HEK293 (cell line): ENCODE measurements at regions not wholly inside any gene's neighbourhood (a gene's known extent, or its start where the extent isn't known, plus 50 kb on each side); places are given as distances from the start of the nearest gene placed in this dataset.
"Not testable (repeated sequence)": the region's sequence is repeated elsewhere in the genome, so short reads cannot be mapped to it uniquely, and the experiment has no call there.

Experiments
- CTCF ChIA-PET: fragments of 350-600 bp; formaldehyde crosslinking; extraction: SDS; loops from one replicate; lab custom pipeline; 2021; ENCODE audit warnings: antibody characterized with exemption; lab: Yijun Ruan, JAX
- POLR2A ChIA-PET: fragments of 300-600 bp; formaldehyde crosslinking; extraction: SDS; loops from one replicate; lab custom pipeline; 2020; ENCODE audit warnings: antibody characterized with exemption, inconsistent platforms; lab: Yijun Ruan, JAX
- H3K27ac ChIP-seq: fragments of 200-500 bp; sonication (Bioruptor generic); 2 replicates; pipeline ENCODE4 v1.5.1; 2014; ENCODE audit warnings: low read depth, low read length, control low read depth, inconsistent platforms; ENCODE audit errors: extremely low read depth
- H3K36me3 ChIP-seq, 2 experiments: fragments of 200-500 bp in 1 of 2; sonication (Bioruptor generic) in 1 of 2; 1 replicate in 1 of 2; 2 replicates in 1 of 2; pipeline ENCODE4 v1.5.1; 2014 to 2017; ENCODE audit warnings: inconsistent platforms in 2 of 2, low read length in 2 of 2; ENCODE audit not compliant: control insufficient read depth in 2 of 2, insufficient read depth in 1 of 2
- H3K4me1 ChIP-seq: fragments of 200-500 bp; sonication (Bioruptor generic); 2 replicates; pipeline ENCODE4 v1.5.1; 2014; ENCODE audit warnings: mild to moderate bottlenecking, low read length, inconsistent platforms; ENCODE audit not compliant: control insufficient read depth, insufficient read depth
- H3K4me3 ChIP-seq: 2 replicates; pipeline ENCODE4 v1.5.1; 2011; ENCODE audit warnings: low read depth, mild to moderate bottlenecking, control low read depth, low read length, moderate library complexity
- H3K9me3 ChIP-seq: fragments of 200-500 bp; sonication (Bioruptor generic); 2 replicates; pipeline ENCODE4 v1.5.1; 2014; ENCODE audit warnings: low read depth, low read length, inconsistent platforms; ENCODE audit not compliant: control insufficient read depth, insufficient read depth
- SP3 ChIP-seq: fragments of 450-650 bp; formaldehyde crosslinking; IDR thresholded peaks from 2 replicates; pipeline ENCODE4 v1.5.1; 2016; ENCODE audit warnings: missing biosample characterization, missing genetic modification characterization
- TRIM28 ChIP-seq: IDR thresholded peaks from 2 replicates; pipeline ENCODE4 v1.6.1; 2011; ENCODE audit warnings: low read length, control low read depth, borderline replicate concordance
- ZNF157 ChIP-seq: fragments of 450-650 bp; formaldehyde crosslinking; IDR thresholded peaks from 2 replicates; pipeline ENCODE4 v1.5.1; 2016; ENCODE audit warnings: missing biosample characterization, missing genetic modification characterization
- ZNF266 ChIP-seq: fragments of 450-650 bp; formaldehyde crosslinking; IDR thresholded peaks from 2 replicates; pipeline ENCODE4 v1.5.1; 2016; ENCODE audit warnings: missing biosample characterization, missing genetic modification characterization, low read depth
- ZNF521 ChIP-seq: fragments of 450-650 bp; formaldehyde crosslinking; IDR thresholded peaks from 2 replicates; pipeline ENCODE4 v1.5.1; 2017; ENCODE audit warnings: missing biosample characterization, mild to moderate bottlenecking, missing genetic modification characterization
- ZNF677 ChIP-seq: fragments of 450-650 bp; IDR thresholded peaks from 2 replicates; pipeline ENCODE4 v1.5.0; 2018; ENCODE audit warnings: missing biosample characterization, mild to moderate bottlenecking, missing genetic modification characterization, moderate library complexity
- TF ChIP-seq, protein P1 (sequence below): fragments of 450-650 bp; formaldehyde crosslinking; IDR thresholded peaks from 2 replicates; pipeline ENCODE4 v1.5.1; 2016; ENCODE audit warnings: missing biosample characterization, missing genetic modification characterization, borderline replicate concordance
- TF ChIP-seq, protein P2 (sequence below): fragments of 450-650 bp; formaldehyde crosslinking; conservative IDR thresholded peaks from 2 replicates; pipeline ENCODE4 v1.5.1; 2016; ENCODE audit warnings: low read depth, missing biosample characterization, missing genetic modification characterization
- TF ChIP-seq, protein P3 (sequence below): fragments of 450-650 bp; formaldehyde crosslinking; IDR thresholded peaks from 2 replicates; pipeline ENCODE4 v1.5.1; 2016; ENCODE audit warnings: missing biosample characterization, missing genetic modification characterization
- TF ChIP-seq, protein P4 (sequence below): fragments of 450-650 bp; formaldehyde crosslinking; IDR thresholded peaks from 2 replicates; pipeline ENCODE4 v1.5.1; 2016; ENCODE audit warnings: missing biosample characterization, missing genetic modification characterization

DNA sequence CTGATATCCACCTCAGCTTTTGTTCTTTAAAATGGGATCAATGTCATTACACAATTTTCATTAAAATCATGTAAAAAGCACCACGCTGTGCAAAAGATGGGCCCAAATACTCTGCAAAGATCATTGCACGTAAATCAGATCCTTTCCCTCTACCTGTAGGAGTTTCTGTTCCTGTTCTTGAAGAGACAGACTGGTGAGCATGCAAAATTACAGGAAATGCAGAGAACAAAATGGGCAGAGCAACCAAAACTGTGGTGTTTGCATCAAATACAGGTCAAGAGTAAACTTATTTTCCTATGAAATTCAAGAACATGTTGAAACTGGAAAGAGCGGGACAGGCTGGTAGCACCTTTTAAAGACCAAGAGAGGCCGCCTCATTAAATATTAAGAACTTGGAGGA is 294.9 kb upstream of the ADGRL2 start:
- ChIA-PET CTCF (interaction anchor here (0.6 to 0.8 kb wide), 2 partner anchors 258 to 872 kb away, joined by 3 read pairs; no protein-coding TSS in a partner anchor), POLR2A (no interaction called here)
- no peaks in the 10 kb centered on the region for H3K36me3 ChIP-seq
- TF ChIP-seq, protein P1, sequence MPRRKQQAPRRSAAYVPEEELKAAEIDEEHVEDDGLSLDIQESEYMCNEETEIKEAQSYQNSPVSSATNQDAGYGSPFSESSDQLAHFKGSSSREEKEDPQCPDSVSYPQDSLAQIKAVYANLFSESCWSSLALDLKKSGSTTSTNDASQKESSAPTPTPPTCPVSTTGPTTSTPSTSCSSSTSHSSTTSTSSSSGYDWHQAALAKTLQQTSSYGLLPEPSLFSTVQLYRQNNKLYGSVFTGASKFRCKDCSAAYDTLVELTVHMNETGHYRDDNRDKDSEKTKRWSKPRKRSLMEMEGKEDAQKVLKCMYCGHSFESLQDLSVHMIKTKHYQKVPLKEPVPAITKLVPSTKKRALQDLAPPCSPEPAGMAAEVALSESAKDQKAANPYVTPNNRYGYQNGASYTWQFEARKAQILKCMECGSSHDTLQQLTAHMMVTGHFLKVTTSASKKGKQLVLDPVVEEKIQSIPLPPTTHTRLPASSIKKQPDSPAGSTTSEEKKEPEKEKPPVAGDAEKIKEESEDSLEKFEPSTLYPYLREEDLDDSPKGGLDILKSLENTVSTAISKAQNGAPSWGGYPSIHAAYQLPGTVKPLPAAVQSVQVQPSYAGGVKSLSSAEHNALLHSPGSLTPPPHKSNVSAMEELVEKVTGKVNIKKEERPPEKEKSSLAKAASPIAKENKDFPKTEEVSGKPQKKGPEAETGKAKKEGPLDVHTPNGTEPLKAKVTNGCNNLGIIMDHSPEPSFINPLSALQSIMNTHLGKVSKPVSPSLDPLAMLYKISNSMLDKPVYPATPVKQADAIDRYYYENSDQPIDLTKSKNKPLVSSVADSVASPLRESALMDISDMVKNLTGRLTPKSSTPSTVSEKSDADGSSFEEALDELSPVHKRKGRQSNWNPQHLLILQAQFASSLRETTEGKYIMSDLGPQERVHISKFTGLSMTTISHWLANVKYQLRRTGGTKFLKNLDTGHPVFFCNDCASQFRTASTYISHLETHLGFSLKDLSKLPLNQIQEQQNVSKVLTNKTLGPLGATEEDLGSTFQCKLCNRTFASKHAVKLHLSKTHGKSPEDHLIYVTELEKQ (tag by site-specific recombination): no peak
- no peak for TF ChIP-seq ZNF266 (tag by site-specific recombination)
- no peak for TF ChIP-seq SP3 (tag by site-specific recombination)
- TF ChIP-seq, protein P2, sequence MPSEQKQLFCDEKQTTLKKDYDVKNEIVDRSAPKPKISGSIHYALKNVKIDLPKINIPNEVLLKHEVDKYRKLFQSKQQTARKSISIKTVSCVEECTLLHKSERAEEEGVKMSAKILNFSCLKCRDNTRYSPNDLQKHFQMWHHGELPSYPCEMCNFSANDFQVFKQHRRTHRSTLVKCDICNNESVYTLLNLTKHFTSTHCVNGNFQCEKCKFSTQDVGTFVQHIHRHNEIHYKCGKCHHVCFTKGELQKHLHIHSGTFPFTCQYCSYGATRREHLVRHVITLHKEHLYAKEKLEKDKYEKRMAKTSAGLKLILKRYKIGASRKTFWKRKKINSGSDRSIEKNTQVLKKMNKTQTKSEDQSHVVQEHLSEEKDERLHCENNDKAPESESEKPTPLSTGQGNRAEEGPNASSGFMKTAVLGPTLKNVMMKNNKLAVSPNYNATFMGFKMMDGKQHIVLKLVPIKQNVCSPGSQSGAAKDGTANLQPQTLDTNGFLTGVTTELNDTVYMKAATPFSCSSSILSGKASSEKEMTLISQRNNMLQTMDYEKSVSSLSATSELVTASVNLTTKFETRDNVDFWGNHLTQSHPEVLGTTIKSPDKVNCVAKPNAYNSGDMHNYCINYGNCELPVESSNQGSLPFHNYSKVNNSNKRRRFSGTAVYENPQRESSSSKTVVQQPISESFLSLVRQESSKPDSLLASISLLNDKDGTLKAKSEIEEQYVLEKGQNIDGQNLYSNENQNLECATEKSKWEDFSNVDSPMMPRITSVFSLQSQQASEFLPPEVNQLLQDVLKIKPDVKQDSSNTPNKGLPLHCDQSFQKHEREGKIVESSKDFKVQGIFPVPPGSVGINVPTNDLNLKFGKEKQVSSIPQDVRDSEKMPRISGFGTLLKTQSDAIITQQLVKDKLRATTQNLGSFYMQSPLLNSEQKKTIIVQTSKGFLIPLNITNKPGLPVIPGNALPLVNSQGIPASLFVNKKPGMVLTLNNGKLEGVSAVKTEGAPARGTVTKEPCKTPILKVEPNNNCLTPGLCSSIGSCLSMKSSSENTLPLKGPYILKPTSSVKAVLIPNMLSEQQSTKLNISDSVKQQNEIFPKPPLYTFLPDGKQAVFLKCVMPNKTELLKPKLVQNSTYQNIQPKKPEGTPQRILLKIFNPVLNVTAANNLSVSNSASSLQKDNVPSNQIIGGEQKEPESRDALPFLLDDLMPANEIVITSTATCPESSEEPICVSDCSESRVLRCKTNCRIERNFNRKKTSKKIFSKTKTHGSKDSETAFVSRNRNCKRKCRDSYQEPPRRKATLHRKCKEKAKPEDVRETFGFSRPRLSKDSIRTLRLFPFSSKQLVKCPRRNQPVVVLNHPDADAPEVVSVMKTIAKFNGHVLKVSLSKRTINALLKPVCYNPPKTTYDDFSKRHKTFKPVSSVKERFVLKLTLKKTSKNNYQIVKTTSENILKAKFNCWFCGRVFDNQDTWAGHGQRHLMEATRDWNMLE (tag by site-specific recombination): no peak
- no peak for TF ChIP-seq TRIM28
- no peak for TF ChIP-seq ZNF677
- TF ChIP-seq ZNF521: no peak
- TF ChIP-seq, protein P3, sequence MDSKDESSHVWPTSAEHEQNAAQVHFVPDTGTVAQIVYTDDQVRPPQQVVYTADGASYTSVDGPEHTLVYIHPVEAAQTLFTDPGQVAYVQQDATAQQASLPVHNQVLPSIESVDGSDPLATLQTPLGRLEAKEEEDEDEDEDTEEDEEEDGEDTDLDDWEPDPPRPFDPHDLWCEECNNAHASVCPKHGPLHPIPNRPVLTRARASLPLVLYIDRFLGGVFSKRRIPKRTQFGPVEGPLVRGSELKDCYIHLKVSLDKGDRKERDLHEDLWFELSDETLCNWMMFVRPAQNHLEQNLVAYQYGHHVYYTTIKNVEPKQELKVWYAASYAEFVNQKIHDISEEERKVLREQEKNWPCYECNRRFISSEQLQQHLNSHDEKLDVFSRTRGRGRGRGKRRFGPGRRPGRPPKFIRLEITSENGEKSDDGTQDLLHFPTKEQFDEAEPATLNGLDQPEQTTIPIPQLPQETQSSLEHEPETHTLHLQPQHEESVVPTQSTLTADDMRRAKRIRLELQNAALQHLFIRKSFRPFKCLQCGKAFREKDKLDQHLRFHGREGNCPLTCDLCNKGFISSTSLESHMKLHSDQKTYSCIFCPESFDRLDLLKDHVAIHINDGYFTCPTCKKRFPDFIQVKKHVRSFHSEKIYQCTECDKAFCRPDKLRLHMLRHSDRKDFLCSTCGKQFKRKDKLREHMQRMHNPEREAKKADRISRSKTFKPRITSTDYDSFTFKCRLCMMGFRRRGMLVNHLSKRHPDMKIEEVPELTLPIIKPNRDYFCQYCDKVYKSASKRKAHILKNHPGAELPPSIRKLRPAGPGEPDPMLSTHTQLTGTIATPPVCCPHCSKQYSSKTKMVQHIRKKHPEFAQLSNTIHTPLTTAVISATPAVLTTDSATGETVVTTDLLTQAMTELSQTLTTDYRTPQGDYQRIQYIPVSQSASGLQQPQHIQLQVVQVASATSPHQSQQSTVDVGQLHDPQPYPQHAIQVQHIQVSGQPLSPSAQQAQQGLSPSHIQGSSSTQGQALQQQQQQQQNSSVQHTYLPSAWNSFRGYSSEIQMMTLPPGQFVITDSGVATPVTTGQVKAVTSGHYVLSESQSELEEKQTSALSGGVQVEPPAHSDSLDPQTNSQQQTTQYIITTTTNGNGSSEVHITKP (tag by site-specific recombination): no peak
- no peak for TF ChIP-seq ZNF157 (tag by site-specific recombination)
- TF ChIP-seq, protein P4, sequence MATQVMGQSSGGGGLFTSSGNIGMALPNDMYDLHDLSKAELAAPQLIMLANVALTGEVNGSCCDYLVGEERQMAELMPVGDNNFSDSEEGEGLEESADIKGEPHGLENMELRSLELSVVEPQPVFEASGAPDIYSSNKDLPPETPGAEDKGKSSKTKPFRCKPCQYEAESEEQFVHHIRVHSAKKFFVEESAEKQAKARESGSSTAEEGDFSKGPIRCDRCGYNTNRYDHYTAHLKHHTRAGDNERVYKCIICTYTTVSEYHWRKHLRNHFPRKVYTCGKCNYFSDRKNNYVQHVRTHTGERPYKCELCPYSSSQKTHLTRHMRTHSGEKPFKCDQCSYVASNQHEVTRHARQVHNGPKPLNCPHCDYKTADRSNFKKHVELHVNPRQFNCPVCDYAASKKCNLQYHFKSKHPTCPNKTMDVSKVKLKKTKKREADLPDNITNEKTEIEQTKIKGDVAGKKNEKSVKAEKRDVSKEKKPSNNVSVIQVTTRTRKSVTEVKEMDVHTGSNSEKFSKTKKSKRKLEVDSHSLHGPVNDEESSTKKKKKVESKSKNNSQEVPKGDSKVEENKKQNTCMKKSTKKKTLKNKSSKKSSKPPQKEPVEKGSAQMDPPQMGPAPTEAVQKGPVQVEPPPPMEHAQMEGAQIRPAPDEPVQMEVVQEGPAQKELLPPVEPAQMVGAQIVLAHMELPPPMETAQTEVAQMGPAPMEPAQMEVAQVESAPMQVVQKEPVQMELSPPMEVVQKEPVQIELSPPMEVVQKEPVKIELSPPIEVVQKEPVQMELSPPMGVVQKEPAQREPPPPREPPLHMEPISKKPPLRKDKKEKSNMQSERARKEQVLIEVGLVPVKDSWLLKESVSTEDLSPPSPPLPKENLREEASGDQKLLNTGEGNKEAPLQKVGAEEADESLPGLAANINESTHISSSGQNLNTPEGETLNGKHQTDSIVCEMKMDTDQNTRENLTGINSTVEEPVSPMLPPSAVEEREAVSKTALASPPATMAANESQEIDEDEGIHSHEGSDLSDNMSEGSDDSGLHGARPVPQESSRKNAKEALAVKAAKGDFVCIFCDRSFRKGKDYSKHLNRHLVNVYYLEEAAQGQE (tag by site-specific recombination): no peak
- no peak overlapping the region for H3K27ac ChIP-seq
- H3K9me3 ChIP-seq: no peaks in the 10 kb centered on the region
- no peaks in the 10 kb centered on the region for H3K4me1 ChIP-seq
- H3K4me3 ChIP-seq: no peak overlapping the region

DNA sequence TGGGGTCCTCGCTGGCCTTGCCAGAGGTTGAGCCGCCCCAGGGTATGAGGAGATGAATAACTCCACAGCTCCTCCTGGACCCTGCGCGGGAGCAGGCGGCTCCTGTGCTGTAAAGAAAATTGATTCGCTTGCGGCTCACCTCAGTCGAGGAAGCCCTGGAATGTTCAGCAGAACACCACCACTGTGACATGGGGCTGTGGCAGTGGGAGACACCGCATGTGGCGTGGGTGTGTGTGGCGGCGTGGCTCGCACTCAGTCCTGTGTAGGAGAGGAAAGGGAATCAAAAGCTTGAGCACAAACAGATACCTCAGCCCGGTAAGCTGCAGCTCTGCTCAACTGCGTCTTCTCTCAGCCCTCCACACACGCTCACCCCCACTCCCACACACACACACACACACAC is 295.9 kb upstream of the ADGRL2 start:
- H3K36me3 ChIP-seq, CTCF ChIA-PET, POLR2A ChIA-PET, H3K4me3 ChIP-seq, H3K27ac ChIP-seq, H3K4me1 ChIP-seq, H3K9me3 ChIP-seq: not testable (repeated sequence)

DNA sequence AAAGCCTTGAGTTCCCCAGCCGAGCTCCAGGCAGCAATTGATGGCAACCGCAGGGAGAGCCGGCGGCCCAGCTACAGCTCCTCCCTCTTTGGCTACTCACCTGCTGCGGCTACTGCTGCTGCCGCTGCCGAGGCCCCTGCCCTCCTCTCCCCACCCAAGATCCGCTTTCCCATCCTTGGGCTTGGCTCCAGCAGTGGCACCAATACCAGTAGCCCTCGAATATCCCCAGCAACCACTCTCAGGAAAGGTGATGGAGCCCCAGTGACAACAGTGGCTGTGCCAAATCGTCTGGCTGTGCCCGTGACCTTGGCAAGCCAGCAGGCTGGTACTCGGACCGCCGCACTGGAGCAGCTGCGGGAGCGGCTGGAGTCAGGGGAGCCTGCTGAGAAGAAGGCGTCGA is 298.0 kb upstream of the ADGRL2 start:
- CTCF ChIA-PET: not testable (repeated sequence)

DNA sequence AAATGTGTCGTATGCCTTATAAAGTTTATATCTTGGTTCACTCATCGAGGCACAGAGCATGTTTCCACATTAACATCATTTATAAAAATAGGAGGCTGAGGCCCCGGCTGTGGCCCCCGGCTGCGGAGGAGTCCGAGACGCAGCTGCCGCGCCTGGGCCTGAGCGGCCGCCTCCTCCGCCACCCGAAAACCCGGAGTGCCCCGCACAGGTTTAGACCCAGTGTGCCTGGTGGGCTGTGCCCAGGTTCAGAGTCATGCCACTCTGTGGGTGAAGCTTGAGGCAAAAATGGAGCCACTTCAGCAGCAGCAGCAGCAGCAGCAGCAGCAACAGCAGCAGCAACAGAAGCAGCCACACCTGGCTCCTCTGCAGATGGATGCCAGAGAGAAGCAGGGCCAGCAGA is 299.2 kb upstream of the ADGRL2 start:
- H3K36me3 ChIP-seq, H3K4me3 ChIP-seq, H3K4me1 ChIP-seq, H3K9me3 ChIP-seq, CTCF ChIA-PET, H3K27ac ChIP-seq, POLR2A ChIA-PET: not testable (repeated sequence)

More for the DNA sequence above, 298.0 kb upstream of the ADGRL2 start:
- H3K4me1 ChIP-seq, POLR2A ChIA-PET, H3K36me3 ChIP-seq, H3K4me3 ChIP-seq, H3K27ac ChIP-seq, H3K9me3 ChIP-seq: not testable (repeated sequence)
